ENCODE measurements at regions not wholly inside any gene's neighbourhood (a gene's known extent, or its start where the extent isn't known, plus 50 kb on each side); places are given as distances from the start of the nearest gene placed in this dataset.

GRCh38 chr4:84019626-84020025 lies 479.5 kb downstream of the NKX6-1 start:
- H3K27me3 Mint-ChIP-seq (ENCODE audit: unreplicated experiment): peaks cover 4% of the 10 kb centered on the region
- TF ChIP-seq CTCF (IDR thresholded peaks at IDR 0.05; ENCODE audit: unreplicated experiment): no peak
- no peak overlapping the region for H3K27ac Mint-ChIP-seq (ENCODE audit: unreplicated experiment)
- BruUV-seq (replicated peaks): no TSS peak
- intact Hi-C loops (cut with micrococcal nuclease; ENCODE audit: unreplicated experiment): no loop called here
- no peak overlapping the region for H3K4me3 Mint-ChIP-seq (ENCODE audit: low read depth, unreplicated experiment)
- CTCF ChIA-PET: no interaction called here
- no peak for DNase-seq
- H3K36me3 Mint-ChIP-seq (ENCODE audit: insufficient read depth, unreplicated experiment): peaks cover 5% of the 10 kb centered on the region
- no peaks in the 10 kb centered on the region for H3K9me3 Mint-ChIP-seq (ENCODE audit: low read depth, unreplicated experiment)
- no peaks in the 10 kb centered on the region for H3K4me1 Mint-ChIP-seq (ENCODE audit: low read depth, unreplicated experiment)

GRCh38 chr4:84003046-84003445 lies 467.1 kb downstream of the GPAT3 start:
- no peak overlapping the region for H3K4me3 Mint-ChIP-seq (ENCODE audit: low read depth, unreplicated experiment)
- no peak for TF ChIP-seq CTCF (IDR thresholded peaks at IDR 0.05; ENCODE audit: unreplicated experiment)
- H3K4me1 Mint-ChIP-seq (ENCODE audit: low read depth, unreplicated experiment): no peaks in the 10 kb centered on the region
- CTCF ChIA-PET: no interaction called here
- BruUV-seq (replicated peaks): no TSS peak
- no peaks in the 10 kb centered on the region for H3K36me3 Mint-ChIP-seq (ENCODE audit: insufficient read depth, unreplicated experiment)
- intact Hi-C loops (cut with micrococcal nuclease; ENCODE audit: unreplicated experiment): no loop called here
- H3K27ac Mint-ChIP-seq (ENCODE audit: unreplicated experiment): no peak overlapping the region
- no peak for DNase-seq
- no peaks in the 10 kb centered on the region for H3K27me3 Mint-ChIP-seq (ENCODE audit: unreplicated experiment)
- H3K9me3 Mint-ChIP-seq (ENCODE audit: low read depth, unreplicated experiment): peaks cover 2% of the 10 kb centered on the region

GRCh38 chr4:84001876-84002569 lies 466.1 kb downstream of the GPAT3 start:
- Mint-ChIP-seq H3K4me1 (ENCODE audit: low read depth, unreplicated experiment) (no peaks in the 10 kb centered on the region), H3K4me3 (ENCODE audit: low read depth, unreplicated experiment) (no peak overlapping the region), H3K27ac (ENCODE audit: unreplicated experiment) (no peak overlapping the region), H3K27me3 (ENCODE audit: unreplicated experiment) (no peaks in the 10 kb centered on the region), H3K9me3 (ENCODE audit: low read depth, unreplicated experiment) (peaks cover 2% of the 10 kb centered on the region), H3K36me3 (ENCODE audit: insufficient read depth, unreplicated experiment) (no peaks in the 10 kb centered on the region)
- intact Hi-C loops (cut with micrococcal nuclease; ENCODE audit: unreplicated experiment): no loop called here
- CTCF ChIA-PET: no interaction called here
- no TSS peak for BruUV-seq (replicated peaks)
- TF ChIP-seq CTCF (IDR thresholded peaks at IDR 0.05; ENCODE audit: unreplicated experiment): no peak
- no peak for DNase-seq

GRCh38 chr4:83996254-83996653 lies 460.3 kb downstream of the GPAT3 start:
- intact Hi-C loops (cut with micrococcal nuclease; ENCODE audit: unreplicated experiment): no loop called here
- BruUV-seq (replicated peaks): no TSS peak
- TF ChIP-seq CTCF (IDR thresholded peaks at IDR 0.05; ENCODE audit: unreplicated experiment): no peak

More at GRCh38 chr4:83996254-83996653, 460.3 kb downstream of the GPAT3 start:
- H3K4me3 Mint-ChIP-seq (ENCODE audit: low read depth, unreplicated experiment): no peak overlapping the region
- no peak overlapping the region for H3K27ac Mint-ChIP-seq (ENCODE audit: unreplicated experiment)
- CTCF ChIA-PET: no interaction called here
- H3K4me1 Mint-ChIP-seq (ENCODE audit: low read depth, unreplicated experiment): no peaks in the 10 kb centered on the region
- H3K36me3 Mint-ChIP-seq (ENCODE audit: insufficient read depth, unreplicated experiment): no peaks in the 10 kb centered on the region
- no peaks in the 10 kb centered on the region for H3K27me3 Mint-ChIP-seq (ENCODE audit: unreplicated experiment)
- no peak for DNase-seq
- no peaks in the 10 kb centered on the region for H3K9me3 Mint-ChIP-seq (ENCODE audit: low read depth, unreplicated experiment)
